SK-N-SH (cell line): ENCODE measurements at regions not wholly inside any gene's neighbourhood (a gene's known extent, or its start where the extent isn't known, plus 50 kb on each side); places are given as distances from the start of the nearest gene placed in this dataset.

Experiments
- CTCF ChIA-PET: fragments of 300-600, 350-600 bp; formaldehyde crosslinking; extraction: SDS; loops from one replicate; lab custom pipeline; 2021; lab: Yijun Ruan, JAX
- POLR2A ChIA-PET: fragments of 350-600 bp; sonication (Branson Sonifier 250); formaldehyde crosslinking; extraction: SDS; loops from one replicate; lab custom pipeline; 2020; ENCODE audit warnings: antibody characterized with exemption, inconsistent platforms; lab: Yijun Ruan, JAX
- DNase-seq: peaks from one replicate; pipeline ENCODE4 v3.0.0; 2012
- H2AFZ ChIP-seq: fragments of 200-600 bp; sonication (generic); 2 replicates; pipeline ENCODE4 v1.8.1; 2016; ENCODE audit warnings: antibody characterized with exemption, mild to moderate bottlenecking, low read depth
- H3F3A ChIP-seq: fragments of 200-600 bp; sonication (generic); replicated peaks from 2 replicates; pipeline ENCODE3; 2016; ENCODE audit warnings: antibody characterized with exemption, mild to moderate bottlenecking; ENCODE audit not compliant: insufficient read depth
- H3K27ac ChIP-seq, 2 experiments: fragments of 200-500 bp in 1 of 2; fragments of 200-600 bp in 1 of 2; sonication (Bioruptor generic) in 1 of 2; sonication (generic), shearing (Covaris generic) in 1 of 2; 2 replicates each; pipeline versions ENCODE4 v1.5.1 to v1.6.1; 2014 to 2016; ENCODE audit warnings: low read depth in 2 of 2, inconsistent platforms in 1 of 2, low read length in 1 of 2, mild to moderate bottlenecking in 1 of 2, mixed read lengths in 1 of 2
- H3K27me3 ChIP-seq: fragments of 200-600 bp; sonication (generic), shearing (Covaris generic); 2 replicates; pipeline ENCODE4 v1.6.1; 2016; ENCODE audit warnings: mixed run types; ENCODE audit not compliant: insufficient read depth
- H3K36me3 ChIP-seq, 2 experiments: fragments of 200-500 bp in 1 of 2; fragments of 200-600 bp in 1 of 2; sonication (Bioruptor generic) in 1 of 2; sonication (generic) in 1 of 2; replicated peaks in 1 of 2; 2 replicates each; pipeline versions ENCODE3 to v1.5.1; 2014 to 2016; ENCODE audit warnings: low read length in 1 of 2, mild to moderate bottlenecking in 1 of 2; ENCODE audit not compliant: insufficient read depth in 2 of 2, control insufficient read depth in 1 of 2
- H3K4me1 ChIP-seq, 2 experiments: fragments of 200-500 bp in 1 of 2; fragments of 200-600 bp in 1 of 2; sonication (Bioruptor generic) in 1 of 2; sonication (generic), shearing (Covaris generic) in 1 of 2; 2 replicates each; pipeline versions ENCODE4 v1.5.1 to v1.6.1; 2014 to 2016; ENCODE audit warnings: low read depth in 1 of 2, low read length in 1 of 2, mixed run types in 1 of 2; ENCODE audit not compliant: insufficient read depth in 2 of 2, control insufficient read depth in 1 of 2
- H3K4me2 ChIP-seq: fragments of 200-600 bp; sonication (generic), shearing (Covaris generic); 2 replicates; pipeline ENCODE4 v1.6.1; 2017; ENCODE audit warnings: mixed run types
- H3K4me3 ChIP-seq, 2 experiments: fragments of 200-500 bp in 1 of 2; fragments of 200-600 bp in 1 of 2; sonication (Bioruptor generic) in 1 of 2; sonication (generic), shearing (Covaris generic) in 1 of 2; 2 replicates each; pipeline versions ENCODE4 v1.5.1 to v1.8.1; 2014 to 2016; ENCODE audit warnings: low read depth in 2 of 2, inconsistent platforms in 1 of 2, low read length in 1 of 2, mild to moderate bottlenecking in 1 of 2, mixed read lengths in 1 of 2, moderate library complexity in 1 of 2
- H3K79me2 ChIP-seq: fragments of 200-600 bp; sonication (generic); 2 replicates; pipeline ENCODE4 v1.8.1; 2017; ENCODE audit warnings: mild to moderate bottlenecking; ENCODE audit not compliant: insufficient read depth
- H3K9ac ChIP-seq: fragments of 200-600 bp; sonication (generic); 2 replicates; pipeline ENCODE4 v1.6.1; 2017; ENCODE audit warnings: mixed run types
- H3K9me2 ChIP-seq: fragments of 200-600 bp; sonication (generic); 2 replicates; pipeline ENCODE4 v1.6.1; 2017; ENCODE audit warnings: mixed run types
- H3K9me3 ChIP-seq: fragments of 200-600 bp; sonication (generic); 2 replicates; pipeline ENCODE4 v1.6.1; 2017; ENCODE audit warnings: mixed run types, mild to moderate bottlenecking, moderate library complexity
- H4K20me1 ChIP-seq: fragments of 200-600 bp; sonication (generic); 2 replicates; pipeline ENCODE4 v1.6.1; 2017; ENCODE audit warnings: mild to moderate bottlenecking, mixed run types; ENCODE audit not compliant: insufficient read depth
- CHD2 ChIP-seq: fragments of 150-350 bp; IDR thresholded peaks from 2 replicates; pipeline ENCODE4 v1.6.1; 2018; ENCODE audit warnings: low read length; ENCODE audit not compliant: partially characterized antibody
- CTCF ChIP-seq: fragments of 200-600 bp; sonication (generic); IDR thresholded peaks from 2 replicates; pipeline ENCODE4 v1.6.1; 2017; ENCODE audit warnings: antibody characterized with exemption, mild to moderate bottlenecking, moderate library complexity
- EP300 ChIP-seq, 2 experiments: IDR thresholded peaks; 2 replicates each; pipeline versions ENCODE4 v1.4.0 to v1.6.1; 2012; ENCODE audit warnings: borderline replicate concordance in 1 of 2, low read depth in 1 of 2, low read length in 1 of 2
- MXI1 ChIP-seq: IDR thresholded peaks from 2 replicates; pipeline ENCODE4 v1.6.1; 2012; ENCODE audit warnings: mild to moderate bottlenecking, low read depth, low read length, improper control_type of control experiment
- RCOR1 ChIP-seq: fragments of 150-350 bp; IDR thresholded peaks from 2 replicates; pipeline ENCODE4 v1.6.1; 2017; ENCODE audit warnings: antibody characterized with exemption, low read length
- RXRA ChIP-seq: IDR thresholded peaks from 2 replicates; pipeline ENCODE4 v1.4.0; 2012; ENCODE audit warnings: low read depth, mild to moderate bottlenecking, borderline replicate concordance
- SIN3A ChIP-seq: IDR thresholded peaks from 2 replicates; pipeline ENCODE4 v1.6.1; 2012; ENCODE audit warnings: low read depth, mild to moderate bottlenecking, low read length, moderate library complexity, borderline replicate concordance
- SMC3 ChIP-seq: IDR thresholded peaks from 2 replicates; pipeline ENCODE4 v1.6.1; 2012; ENCODE audit warnings: low read depth, low read length, improper control_type of control experiment
- USF1 ChIP-seq: IDR thresholded peaks from 2 replicates; pipeline ENCODE4 v1.4.0; 2012; ENCODE audit warnings: low read depth, borderline replicate concordance
- YY1 ChIP-seq: IDR thresholded peaks from 2 replicates; pipeline ENCODE4 v1.4.0; 2012; ENCODE audit warnings: low read depth, mild to moderate bottlenecking
- ZBTB33 ChIP-seq: IDR thresholded peaks from 2 replicates; pipeline ENCODE4 v1.4.0; 2012; ENCODE audit warnings: low read depth, borderline replicate concordance
- WGBS: methylation state at CpG from one replicate; pipeline ENCODE4 v1.1.6; 2017; ENCODE audit warnings: low lambda C conversion rate; 5-methylcytosine and 5-hydroxymethylcytosine counted together

- 8% methylated on average over 2 of the region's 2 CpGs for WGBS
- ChIA-PET POLR2A (no interaction called here), CTCF (no interaction called here)
- Histone ChIP-seq H3K9ac (no peak overlapping the region), H2AFZ (no peak overlapping the region), H3F3A (no peaks in the 10 kb centered on the region), H3K27ac (no peak overlapping the region), H3K36me3 (no peaks in the 10 kb centered on the region), H3K4me3 (no peak overlapping the region), H3K27me3 (no peaks in the 10 kb centered on the region), H3K9me2 (no peaks in the 10 kb centered on the region), H3K9me3 (no peaks in the 10 kb centered on the region), H3K4me2 (no peak overlapping the region), H4K20me1 (no peaks in the 10 kb centered on the region), H3K79me2 (no peaks in the 10 kb centered on the region), H3K4me1 (no peaks in the 10 kb centered on the region)
- no peak for TF ChIP-seq CTCF
- TF ChIP-seq RCOR1: no peak
- DNase-seq: no peak
Observed at GRCh38 chr4:162981823-162982222, 184.9 kb downstream of the NAF1 start.

- Histone ChIP-seq H4K20me1 (no peaks in the 10 kb centered on the region), H3K27me3 (no peaks in the 10 kb centered on the region), H3K36me3 (no peaks in the 10 kb centered on the region), H3K79me2 (no peaks in the 10 kb centered on the region), H3K4me1 (no peaks in the 10 kb centered on the region), H3K27ac (no peak overlapping the region), H3K4me2 (no peak overlapping the region), H3K9ac (no peak overlapping the region), H3F3A (no peaks in the 10 kb centered on the region), H3K4me3 (no peak overlapping the region), H2AFZ (no peak overlapping the region), H3K9me2 (no peaks in the 10 kb centered on the region), H3K9me3 (no peaks in the 10 kb centered on the region)
- POLR2A ChIA-PET: no interaction called here
- no peak for DNase-seq
- 4% methylated on average over 2 of the region's 2 CpGs for WGBS
- no peak for TF ChIP-seq SMC3
- no peak for TF ChIP-seq SIN3A
- no peak for TF ChIP-seq ZBTB33
- no peak for TF ChIP-seq CHD2
- no peak for TF ChIP-seq RXRA
- TF ChIP-seq YY1: no peak
- no peak for TF ChIP-seq USF1
- TF ChIP-seq RCOR1: no peak
- no peak for TF ChIP-seq MXI1
- no peak for TF ChIP-seq EP300 (IDR thresholded peaks at IDR 0.05; ENCODE audit: borderline replicate concordance in 1 of 2, low read depth in 1 of 2, low read length in 1 of 2)
- CTCF ChIA-PET: interaction anchor here (0.6 kb wide), 1 partner anchor 21 kb away, joined by 3 read pairs; no protein-coding TSS in a partner anchor
Observed at GRCh38 chr4:162978398-162978797, 188.3 kb downstream of the NAF1 start.
